ENCODE measurements at regions not wholly inside any gene's neighbourhood (a gene's known extent, or its start where the extent isn't known, plus 50 kb on each side); places are given as distances from the start of the nearest gene placed in this dataset.

DNA sequence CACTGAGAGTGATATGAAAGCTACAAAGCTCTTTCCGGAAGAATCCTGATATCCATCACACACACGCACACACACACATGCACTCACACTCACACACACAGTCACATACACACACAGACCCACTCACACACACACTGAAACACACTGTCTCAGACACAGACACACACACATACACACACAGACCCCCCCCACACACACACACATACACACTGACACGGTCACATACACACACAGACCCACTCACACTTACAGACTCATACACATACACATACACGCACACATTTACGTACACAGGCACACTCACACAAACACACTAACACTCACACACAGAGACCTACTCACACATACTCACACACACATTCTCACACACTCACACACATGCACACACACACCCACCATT is 58.6 kb downstream of the LIG4 start:
- no peak for DNase-seq

- DNase-seq: peak; percentile 26 to 54
Observed at GRCh38 chr13:108155185-108156106, 59.9 kb downstream of the LIG4 start.

DNA sequence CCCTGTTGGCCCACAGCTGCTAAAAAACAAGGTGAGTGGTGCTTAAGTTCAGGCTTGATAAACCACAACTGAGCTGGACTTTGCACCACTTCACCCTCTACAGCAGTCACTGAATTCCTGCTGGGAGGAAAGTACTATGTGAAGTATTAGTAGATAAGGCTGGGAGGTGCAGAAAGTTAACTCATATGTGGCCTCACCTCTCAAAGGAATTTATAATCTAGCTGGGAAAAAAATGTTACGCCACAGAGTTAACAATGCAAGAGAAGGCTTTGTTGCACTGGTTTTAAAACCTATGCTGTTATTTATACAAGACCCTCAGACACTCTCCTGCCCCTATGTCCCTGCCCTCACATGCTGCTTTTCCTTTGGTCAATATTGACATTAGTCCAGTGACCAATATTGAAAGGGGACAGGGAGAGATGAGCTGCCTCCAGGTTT is 60.9 kb downstream of the LIG4 start:
- DNase-seq: no peak

DNA sequence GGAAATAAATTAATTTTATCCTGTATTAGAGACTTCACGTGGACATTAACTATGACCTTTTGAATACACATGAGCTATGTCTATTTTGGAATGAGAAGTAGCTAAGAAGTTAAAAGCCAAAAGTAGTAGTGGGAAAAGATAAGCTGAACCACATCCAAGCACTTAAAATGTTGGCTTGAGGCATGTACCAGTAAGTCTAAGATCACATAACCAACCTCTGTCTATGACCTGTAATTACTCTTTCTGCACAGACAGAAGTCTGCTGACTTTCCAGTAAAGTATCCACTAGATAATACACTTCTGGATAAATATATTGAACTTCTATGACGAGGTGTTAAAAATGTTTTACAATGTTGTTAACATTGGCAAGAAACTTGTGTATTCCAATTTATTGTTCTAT is 68.7 kb downstream of the LIG4 start:
- no peak for DNase-seq

DNA sequence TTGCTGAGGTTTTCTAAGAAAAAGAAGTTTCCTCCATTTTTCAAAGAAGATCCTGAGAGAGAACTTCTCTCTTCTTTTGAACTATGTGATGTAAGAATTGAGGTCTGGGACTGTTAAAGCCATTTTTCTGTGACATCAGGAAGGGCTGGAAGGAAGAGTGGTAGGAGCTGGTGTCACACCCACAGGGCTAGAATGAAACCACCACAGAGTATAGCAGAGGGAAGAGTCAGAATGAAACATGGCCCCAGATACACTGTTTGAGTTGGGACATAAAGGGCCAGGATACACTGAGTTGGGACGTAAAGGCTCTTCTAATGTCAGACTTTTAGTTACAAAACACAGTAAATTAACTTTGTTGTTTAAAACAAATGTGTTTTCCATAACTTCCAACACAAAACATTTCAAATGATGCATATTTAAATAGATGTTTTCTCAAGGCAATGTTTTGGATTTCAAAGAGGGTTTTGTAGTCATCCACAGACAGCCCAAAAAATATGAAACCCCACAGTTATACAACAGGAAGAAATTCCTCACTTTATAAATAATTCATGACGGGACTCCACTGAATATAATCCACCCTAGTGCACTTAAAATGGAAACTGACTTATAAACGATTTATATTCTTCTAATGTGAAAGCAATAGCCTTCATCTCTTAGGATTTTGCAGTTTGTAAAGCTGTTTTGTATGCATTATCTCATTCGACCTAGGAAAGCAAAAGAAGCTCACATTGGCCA is 72.5 kb downstream of the LIG4 start:
- DNase-seq: no peak

DNA sequence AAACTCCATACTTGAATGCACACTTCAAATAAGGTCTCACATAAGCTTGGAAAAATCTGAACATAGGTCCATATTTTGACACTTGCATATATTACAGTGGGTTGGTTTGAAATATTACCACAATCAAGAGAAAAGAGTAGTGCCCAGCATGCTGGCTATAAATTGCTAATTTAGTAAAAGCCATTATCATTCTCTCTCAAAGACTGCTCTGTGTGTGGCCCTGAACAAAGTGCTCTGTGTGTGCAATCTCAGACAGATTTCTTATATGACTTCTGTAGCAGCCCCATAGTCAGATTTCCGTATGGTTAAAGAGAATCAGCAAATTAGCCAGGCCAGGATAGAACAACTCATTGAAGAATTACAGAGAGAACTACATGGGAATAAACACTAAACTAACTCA is 78.2 kb downstream of the LIG4 start:
- DNase-seq: no peak

GRCh38 chr13:108127406-108127805 is 87.9 kb downstream of the LIG4 start:
- no peak for DNase-seq

GRCh38 chr13:108126056-108126455 is 89.3 kb downstream of the LIG4 start:
- no peak for DNase-seq

GRCh38 chr13:108121406-108121805 is 93.9 kb downstream of the LIG4 start:
- no peak for DNase-seq

DNA sequence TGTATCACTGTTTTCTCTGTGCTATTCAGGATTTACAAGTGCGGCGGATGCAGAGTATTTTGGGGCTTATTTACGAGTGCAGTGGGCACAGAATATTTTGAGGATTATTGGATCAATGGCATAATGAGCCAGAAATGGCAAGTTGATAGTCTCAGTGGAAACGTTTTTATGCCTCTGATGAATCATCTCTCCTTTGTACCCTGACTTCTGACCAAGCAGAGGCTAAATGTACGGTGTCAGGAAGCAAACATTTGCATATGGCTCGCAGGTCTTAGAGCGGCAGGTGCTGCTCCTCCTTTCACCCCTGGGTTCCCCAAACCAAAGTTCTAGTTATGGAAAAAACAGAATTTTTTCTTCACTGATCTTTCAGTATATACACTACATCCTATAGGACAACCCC is 94.5 kb downstream of the LIG4 start:
- DNase-seq: no peak

- no peak for DNase-seq
Observed at GRCh38 chr13:108120302-108120701, 95.0 kb downstream of the LIG4 start.

- no peak for DNase-seq
Observed at GRCh38 chr13:108115738-108116137, 99.6 kb downstream of the LIG4 start.

GRCh38 chr13:108113407-108113806 is 101.9 kb downstream of the LIG4 start:
- DNase-seq: no peak

DNA sequence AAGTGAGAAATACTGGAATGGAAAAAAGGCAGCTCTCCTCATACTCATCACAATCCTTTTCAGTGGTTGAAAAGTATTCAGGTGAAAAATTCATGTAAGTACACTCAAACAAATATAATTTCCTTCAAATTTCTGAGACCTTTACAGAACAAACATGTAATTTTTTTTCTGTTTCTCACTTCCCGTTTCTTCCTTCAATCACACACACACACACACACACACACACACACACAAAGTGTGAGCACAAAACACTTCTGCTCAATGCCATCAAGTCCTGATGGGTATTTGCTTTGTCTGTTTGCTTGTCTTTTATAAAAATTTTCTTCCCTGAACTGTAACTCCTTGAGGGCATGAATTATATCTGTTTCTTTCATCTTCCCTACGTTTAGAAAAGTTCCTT is 110.6 kb downstream of the LIG4 start:
- no peak for DNase-seq

DNA sequence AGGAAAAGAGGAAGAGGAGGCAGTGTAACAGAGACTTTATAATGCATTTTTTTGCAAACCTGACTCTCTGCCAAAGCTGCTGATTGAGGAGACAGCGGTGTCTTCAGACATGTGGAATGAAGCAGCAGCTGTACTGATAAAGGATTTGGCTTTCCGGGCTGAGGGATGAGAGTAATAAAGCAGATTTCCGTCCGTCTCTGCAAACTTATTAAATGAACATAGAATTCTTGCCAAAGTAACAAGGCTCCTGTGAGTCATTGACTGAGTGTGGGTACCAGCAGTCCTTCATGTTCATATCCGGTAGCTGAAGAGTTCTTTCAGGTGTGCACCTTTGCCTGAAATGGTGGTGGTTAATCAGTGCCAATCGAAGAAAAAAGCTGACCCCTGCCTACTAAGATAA is 112.6 kb downstream of the LIG4 start:
- DNase-seq: no peak

DNA sequence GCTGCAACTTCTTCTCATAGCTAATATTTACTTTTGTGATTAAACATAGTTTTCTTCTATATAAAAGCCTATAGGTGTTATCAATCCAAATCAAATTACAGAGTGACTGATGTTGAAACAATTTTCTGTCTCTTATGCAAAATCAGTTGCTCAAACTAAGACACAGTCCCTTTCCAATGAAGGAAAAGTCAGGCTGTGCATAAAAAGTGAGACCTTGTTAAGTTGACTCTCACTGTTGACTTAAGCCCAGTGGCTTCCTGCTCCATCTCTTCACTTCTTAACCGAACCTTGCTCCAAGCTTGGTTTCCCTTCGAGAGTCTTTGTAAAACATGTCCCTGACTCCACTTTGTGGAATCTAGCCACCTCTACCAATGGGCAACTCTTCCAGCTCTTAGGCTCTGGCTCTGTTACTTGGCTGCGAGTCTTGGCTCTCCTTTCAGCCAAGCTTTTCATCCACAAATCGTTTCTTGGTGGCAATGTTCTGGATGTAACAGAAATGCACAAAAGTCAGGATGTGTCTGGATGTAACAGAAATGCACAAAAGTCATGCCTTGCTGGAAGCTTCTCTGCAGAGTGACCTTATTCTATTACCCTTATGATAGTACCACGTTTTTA is 118.9 kb downstream of the LIG4 start:
- no peak for DNase-seq

DNA sequence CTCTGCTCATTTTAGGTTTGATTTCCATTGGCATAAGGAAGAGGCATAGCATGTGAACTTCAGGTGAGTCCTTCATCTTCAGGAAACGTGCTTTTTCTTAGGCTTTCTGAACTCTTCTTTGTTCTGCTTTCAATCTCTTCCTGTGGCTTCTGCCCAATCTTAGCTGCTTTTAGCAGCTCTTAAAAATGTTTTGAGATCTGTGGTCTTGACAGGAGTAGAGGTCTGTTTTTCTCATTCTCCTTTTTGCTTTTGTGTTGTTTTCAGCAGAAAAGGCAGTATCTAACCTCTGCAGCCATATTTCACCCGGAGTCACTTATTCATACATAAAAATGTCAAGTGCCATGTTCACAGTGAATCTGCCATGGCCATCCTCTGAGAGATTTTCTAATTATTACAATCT is 120.3 kb downstream of the LIG4 start:
- no peak for DNase-seq

- no peak for DNase-seq
Observed at GRCh38 chr13:108093616-108094015, 121.7 kb downstream of the LIG4 start.

DNA sequence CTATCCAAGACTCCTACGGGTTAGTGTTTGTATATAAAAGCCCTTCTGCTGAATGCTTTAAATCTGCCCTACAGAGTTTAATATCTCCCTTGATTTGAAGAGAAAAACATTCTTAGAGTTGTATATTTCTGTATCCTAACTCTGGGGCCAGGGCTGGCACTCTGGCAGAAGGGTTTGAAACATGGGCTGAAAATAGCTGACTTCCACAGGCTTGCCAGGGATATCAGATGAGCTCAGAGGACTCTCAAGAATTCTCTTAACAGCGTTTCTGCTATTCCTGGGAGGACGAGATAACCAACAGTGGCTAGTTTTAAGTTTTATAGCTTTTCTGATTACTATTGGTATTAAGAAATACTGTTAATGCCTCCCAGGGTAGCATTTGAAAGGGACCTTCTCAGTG is 127.5 kb downstream of the LIG4 start:
- DNase-seq: no peak

DNA sequence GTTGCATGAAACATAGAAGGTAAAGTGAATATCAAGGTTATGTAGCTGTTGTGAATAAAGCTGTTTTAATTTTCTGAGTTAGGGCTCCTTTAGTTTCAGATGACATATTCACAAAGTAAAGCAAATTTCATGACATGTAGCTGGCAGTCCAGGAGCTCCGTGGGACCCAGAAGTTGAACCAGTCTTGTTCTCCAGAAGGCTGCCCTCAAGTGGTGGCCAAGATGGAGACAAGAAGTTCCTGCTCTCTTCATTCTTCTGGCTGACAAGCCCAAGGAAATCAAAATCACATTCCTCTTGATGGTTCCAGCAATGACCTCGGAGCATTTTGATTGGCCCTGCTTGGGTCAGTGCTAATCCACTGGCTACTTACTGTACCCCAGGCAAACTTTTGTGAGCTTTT is 128.7 kb downstream of the LIG4 start:
- DNase-seq: no peak

- no peak for DNase-seq
Observed at GRCh38 chr13:108084840-108085239, 130.5 kb downstream of the LIG4 start.

GRCh38 chr13:108083056-108083455 is 132.3 kb downstream of the LIG4 start:
- DNase-seq: no peak

- DNase-seq: no peak
Observed at GRCh38 chr13:108082481-108082880, 132.9 kb downstream of the LIG4 start.

DNA sequence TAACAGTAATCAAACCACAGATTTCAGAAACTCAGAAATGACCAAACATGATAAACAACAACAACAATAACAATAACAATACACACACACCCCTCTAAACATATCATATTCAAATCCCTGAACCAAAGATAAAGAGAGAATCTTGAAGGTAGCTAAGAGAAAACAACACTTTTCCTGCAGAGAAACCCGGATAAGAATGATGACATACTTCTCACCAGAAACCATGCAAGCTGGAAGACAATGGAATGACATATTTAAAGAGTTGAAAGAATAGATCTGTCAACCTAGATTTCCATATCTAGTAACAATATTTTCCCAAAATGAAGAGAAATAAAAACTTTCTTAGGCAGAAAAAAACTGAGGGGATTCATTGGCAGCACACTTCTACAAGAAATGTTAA is 138.1 kb downstream of the LIG4 start:
- DNase-seq: no peak
